Hepatocyte (in vitro differentiated cells): ENCODE measurements at regions not wholly inside any gene's neighbourhood (a gene's known extent, or its start where the extent isn't known, plus 50 kb on each side); places are given as distances from the start of the nearest gene placed in this dataset.

Source experiments
- EZH2 ChIP-seq: fragments of 200-600 bp; sonication (generic); IDR thresholded peaks from 2 replicates; pipeline ENCODE4 v1.6.1; 2016; ENCODE audit warnings: antibody characterized with exemption, mild to moderate bottlenecking, borderline replicate concordance
- TF ChIP-seq, protein P1 (sequence below): fragments of 200-600 bp; sonication (generic); IDR thresholded peaks from 2 replicates; pipeline ENCODE4 v1.5.1; 2016; ENCODE audit warnings: antibody characterized with exemption, mild to moderate bottlenecking; ENCODE audit not compliant: poor library complexity

DNA sequence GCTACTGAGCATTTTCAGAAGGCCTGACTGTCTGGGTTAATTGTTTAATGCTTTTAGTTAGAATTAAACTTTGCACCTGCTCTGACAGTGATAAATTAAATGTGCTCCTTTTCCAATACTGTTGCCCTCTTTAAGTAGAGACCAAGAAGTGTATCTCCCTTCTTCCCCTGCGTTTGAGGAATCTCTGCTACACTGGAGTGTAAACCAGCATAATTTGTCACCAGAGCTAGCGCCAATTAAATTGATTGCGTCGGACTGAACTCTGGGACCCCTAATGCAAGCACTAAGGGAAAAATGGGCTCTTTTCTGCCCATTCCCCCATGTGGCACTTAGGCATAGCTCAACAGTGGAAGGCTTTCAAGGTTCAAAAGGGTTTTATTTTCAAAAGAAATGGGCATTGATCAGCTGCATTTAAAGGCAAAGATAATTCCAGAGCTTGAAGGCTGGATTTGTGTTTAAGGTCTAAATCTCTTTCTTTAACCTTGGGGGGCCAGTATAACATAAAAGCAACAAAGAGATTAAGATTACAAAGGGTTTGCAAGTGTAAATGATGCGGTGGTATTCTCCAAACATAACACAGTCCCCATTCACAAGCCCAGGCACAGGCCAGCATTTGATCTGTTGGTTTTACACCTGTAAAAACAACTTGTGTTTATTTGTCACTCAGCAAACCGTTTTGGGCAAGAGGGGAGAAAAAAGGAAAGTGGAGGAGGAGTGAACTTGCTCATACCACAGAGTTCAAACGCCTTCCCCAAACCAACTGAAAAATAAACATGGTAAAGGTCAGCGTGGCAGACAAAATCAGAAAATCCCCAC is 427.6 kb downstream of the BCL11A start:
- TF ChIP-seq, protein P1, sequence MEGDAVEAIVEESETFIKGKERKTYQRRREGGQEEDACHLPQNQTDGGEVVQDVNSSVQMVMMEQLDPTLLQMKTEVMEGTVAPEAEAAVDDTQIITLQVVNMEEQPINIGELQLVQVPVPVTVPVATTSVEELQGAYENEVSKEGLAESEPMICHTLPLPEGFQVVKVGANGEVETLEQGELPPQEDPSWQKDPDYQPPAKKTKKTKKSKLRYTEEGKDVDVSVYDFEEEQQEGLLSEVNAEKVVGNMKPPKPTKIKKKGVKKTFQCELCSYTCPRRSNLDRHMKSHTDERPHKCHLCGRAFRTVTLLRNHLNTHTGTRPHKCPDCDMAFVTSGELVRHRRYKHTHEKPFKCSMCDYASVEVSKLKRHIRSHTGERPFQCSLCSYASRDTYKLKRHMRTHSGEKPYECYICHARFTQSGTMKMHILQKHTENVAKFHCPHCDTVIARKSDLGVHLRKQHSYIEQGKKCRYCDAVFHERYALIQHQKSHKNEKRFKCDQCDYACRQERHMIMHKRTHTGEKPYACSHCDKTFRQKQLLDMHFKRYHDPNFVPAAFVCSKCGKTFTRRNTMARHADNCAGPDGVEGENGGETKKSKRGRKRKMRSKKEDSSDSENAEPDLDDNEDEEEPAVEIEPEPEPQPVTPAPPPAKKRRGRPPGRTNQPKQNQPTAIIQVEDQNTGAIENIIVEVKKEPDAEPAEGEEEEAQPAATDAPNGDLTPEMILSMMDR = no peak
- no peak for TF ChIP-seq EZH2
